Activated CD8-positive, alpha-beta memory T cell treated with anti-CD3 and anti-CD28 coated beads, Interleukin-2, amount 10 ng/mL, durations not matched to agents 7 days and 5 days (primary cell): ENCODE measurements at regions not wholly inside any gene's neighbourhood (a gene's known extent, or its start where the extent isn't known, plus 50 kb on each side); places are given as distances from the start of the nearest gene placed in this dataset.

Experiments used
- ATAC-seq: fragments of 150-1000 bp; cut with Tn5 transposase; one replicate; pipeline ENCODE4 v1.10.0; 2021; ENCODE audit warnings: moderate library complexity
- CTCF ChIA-PET: fragments of 350-600 bp; sonication (Branson Sonifier 250); formaldehyde crosslinking; loops from one replicate; lab custom pipeline; 2021; ENCODE audit warnings: antibody characterized with exemption; lab: Charles Lee
- DNase-seq: peaks from one replicate; pipeline ENCODE4 v3.0.0-alpha.2; 2020
- H3K27ac Mint-ChIP-seq: one replicate; pipeline ENCODE4 v1.8.0; 2021; ENCODE audit warnings: mild to moderate bottlenecking, mixed read lengths
- H3K27me3 Mint-ChIP-seq: one replicate; pipeline ENCODE4 v1.8.0; 2021; ENCODE audit warnings: mixed read lengths
- H3K36me3 Mint-ChIP-seq: one replicate; pipeline ENCODE4 v1.8.0; 2021; ENCODE audit warnings: mild to moderate bottlenecking, mixed read lengths
- H3K4me1 Mint-ChIP-seq: one replicate; pipeline ENCODE4 v1.8.0; 2021; ENCODE audit warnings: mixed read lengths
- H3K4me3 Mint-ChIP-seq: one replicate; pipeline ENCODE4 v1.8.0; 2021; ENCODE audit warnings: mild to moderate bottlenecking, moderate library complexity, mixed read lengths
- H3K9me3 Mint-ChIP-seq: one replicate; pipeline ENCODE4 v1.8.0; 2022; ENCODE audit warnings: low read depth, mixed read lengths

- Mint-ChIP-seq H3K27ac (no peak overlapping the region), H3K27me3 (no peaks in the 10 kb centered on the region), H3K36me3 (no peaks in the 10 kb centered on the region), H3K9me3 (no peaks in the 10 kb centered on the region), H3K4me1 (no peaks in the 10 kb centered on the region), H3K4me3 (no peak overlapping the region)
- DNase-seq (no peak), ATAC-seq (no peak)
- CTCF ChIA-PET, result no interaction called here
Measured at GRCh38 chr1:104780470-104781078, 1030.9 kb downstream of the AMY1C start.

- ATAC-seq (no peak), DNase-seq (no peak)
- CTCF ChIA-PET, result interaction anchor here (0.7 kb wide), 1 partner anchor 438 kb away, joined by 3 read pairs; no protein-coding TSS in a partner anchor
- Mint-ChIP-seq H3K36me3 (no peaks in the 10 kb centered on the region), H3K4me1 (no peaks in the 10 kb centered on the region), H3K9me3 (no peaks in the 10 kb centered on the region), H3K27ac (no peak overlapping the region), H3K27me3 (no peaks in the 10 kb centered on the region), H3K4me3 (no peak overlapping the region)
Measured at GRCh38 chr1:104785575-104786187, 1036.0 kb downstream of the AMY1C start.

- no peaks in the 10 kb centered on the region for H3K36me3 Mint-ChIP-seq
- no peak overlapping the region for H3K27ac Mint-ChIP-seq
- H3K4me3 Mint-ChIP-seq, result no peak overlapping the region
Measured at GRCh38 chr1:104787866-104788510, 1038.3 kb downstream of the AMY1C start.

GRCh38 chr1:104791030-104791429 is 1041.3 kb downstream of the AMY1C start:
- Mint-ChIP-seq H3K27ac (no peak overlapping the region), H3K4me3 (no peak overlapping the region), H3K9me3 (peaks cover 4% of the 10 kb centered on the region), H3K36me3 (no peaks in the 10 kb centered on the region), H3K4me1 (no peaks in the 10 kb centered on the region), H3K27me3 (no peaks in the 10 kb centered on the region)
- no peak for DNase-seq
- no peak for ATAC-seq
- CTCF ChIA-PET, result no interaction called here

More at GRCh38 chr1:104787866-104788510, 1038.3 kb downstream of the AMY1C start:
- Mint-ChIP-seq H3K9me3 (peaks cover 2% of the 10 kb centered on the region), H3K27me3 (no peaks in the 10 kb centered on the region), H3K4me1 (no peaks in the 10 kb centered on the region)
- DNase-seq (no peak), ATAC-seq (no peak)
- CTCF ChIA-PET, result no interaction called here

- H3K4me1 Mint-ChIP-seq, result no peaks in the 10 kb centered on the region
- H3K27me3 Mint-ChIP-seq, result no peaks in the 10 kb centered on the region
- H3K27ac Mint-ChIP-seq, result no peak overlapping the region
- peaks cover 7% of the 10 kb centered on the region for H3K9me3 Mint-ChIP-seq
- no peak for ATAC-seq
- CTCF ChIA-PET, result no interaction called here
- no peak overlapping the region for H3K4me3 Mint-ChIP-seq
- DNase-seq, result no peak
- H3K36me3 Mint-ChIP-seq, result no peaks in the 10 kb centered on the region
Measured at GRCh38 chr1:104794035-104794434, 1044.3 kb downstream of the AMY1C start.

GRCh38 chr1:104795931-104796330 is 1046.2 kb downstream of the AMY1C start:
- no peak for DNase-seq
- no peaks in the 10 kb centered on the region for H3K4me1 Mint-ChIP-seq
- H3K27me3 Mint-ChIP-seq, result no peaks in the 10 kb centered on the region
- H3K36me3 Mint-ChIP-seq, result no peaks in the 10 kb centered on the region
- CTCF ChIA-PET, result no interaction called here
- ATAC-seq, result no peak
- H3K27ac Mint-ChIP-seq, result no peak overlapping the region
- no peak overlapping the region for H3K4me3 Mint-ChIP-seq
- peaks cover 7% of the 10 kb centered on the region for H3K9me3 Mint-ChIP-seq

GRCh38 chr1:104797982-104798381 is 1048.3 kb downstream of the AMY1C start:
- CTCF ChIA-PET, result no interaction called here
- Mint-ChIP-seq H3K27ac (no peak overlapping the region), H3K27me3 (no peaks in the 10 kb centered on the region), H3K4me1 (no peaks in the 10 kb centered on the region), H3K4me3 (no peak overlapping the region), H3K36me3 (no peaks in the 10 kb centered on the region), H3K9me3 (peaks cover 4% of the 10 kb centered on the region)
- no peak for DNase-seq
- ATAC-seq, result no peak

GRCh38 chr1:104801344-104801743 is 1051.6 kb downstream of the AMY1C start:
- DNase-seq (no peak), ATAC-seq (no peak)
- H3K27me3 Mint-ChIP-seq, result no peaks in the 10 kb centered on the region
- no peak overlapping the region for H3K4me3 Mint-ChIP-seq
- H3K9me3 Mint-ChIP-seq, result peaks cover 2% of the 10 kb centered on the region
- no peaks in the 10 kb centered on the region for H3K36me3 Mint-ChIP-seq
- no peaks in the 10 kb centered on the region for H3K4me1 Mint-ChIP-seq
- H3K27ac Mint-ChIP-seq, result no peak overlapping the region
- CTCF ChIA-PET, result no interaction called here

GRCh38 chr1:104804147-104804546 is 1054.4 kb downstream of the AMY1C start:
- Mint-ChIP-seq H3K9me3 (no peaks in the 10 kb centered on the region), H3K4me3 (no peak overlapping the region), H3K27me3 (no peaks in the 10 kb centered on the region), H3K4me1 (no peaks in the 10 kb centered on the region), H3K36me3 (no peaks in the 10 kb centered on the region), H3K27ac (no peak overlapping the region)
- CTCF ChIA-PET, result no interaction called here
- DNase-seq (no peak), ATAC-seq (no peak)

GRCh38 chr1:104807590-104807989 is 1057.9 kb downstream of the AMY1C start:
- DNase-seq (no peak), ATAC-seq (no peak)
- Mint-ChIP-seq H3K27ac (no peak overlapping the region), H3K9me3 (no peaks in the 10 kb centered on the region), H3K27me3 (no peaks in the 10 kb centered on the region), H3K4me1 (no peaks in the 10 kb centered on the region), H3K4me3 (no peak overlapping the region), H3K36me3 (no peaks in the 10 kb centered on the region)
- CTCF ChIA-PET, result no interaction called here

GRCh38 chr1:104825401-104825800 is 1075.7 kb downstream of the AMY1C start:
- Mint-ChIP-seq H3K9me3 (no peaks in the 10 kb centered on the region), H3K4me3 (no peak overlapping the region), H3K4me1 (no peaks in the 10 kb centered on the region), H3K27me3 (no peaks in the 10 kb centered on the region), H3K36me3 (no peaks in the 10 kb centered on the region), H3K27ac (no peak overlapping the region)
- CTCF ChIA-PET, result no interaction called here
- DNase-seq (no peak), ATAC-seq (no peak)

- H3K9me3 Mint-ChIP-seq, result peaks cover 11% of the 10 kb centered on the region
- CTCF ChIA-PET, result no interaction called here
- H3K36me3 Mint-ChIP-seq, result no peaks in the 10 kb centered on the region
- DNase-seq, result no peak
- no peak overlapping the region for H3K27ac Mint-ChIP-seq
- H3K4me3 Mint-ChIP-seq, result no peak overlapping the region
- no peaks in the 10 kb centered on the region for H3K4me1 Mint-ChIP-seq
- no peak for ATAC-seq
- H3K27me3 Mint-ChIP-seq, result no peaks in the 10 kb centered on the region
Measured at GRCh38 chr1:104830534-104830933, 1080.8 kb downstream of the AMY1C start.

- Mint-ChIP-seq H3K4me3 (no peak overlapping the region), H3K27me3 (no peaks in the 10 kb centered on the region), H3K36me3 (no peaks in the 10 kb centered on the region), H3K4me1 (no peaks in the 10 kb centered on the region), H3K27ac (no peak overlapping the region), H3K9me3 (peaks cover 2% of the 10 kb centered on the region)
- ATAC-seq (no peak), DNase-seq (no peak)
- CTCF ChIA-PET, result no interaction called here
Measured at GRCh38 chr1:104852151-104852550, 1102.5 kb downstream of the AMY1C start.

- peaks cover 5% of the 10 kb centered on the region for H3K9me3 Mint-ChIP-seq
- CTCF ChIA-PET, result no interaction called here
- H3K27ac Mint-ChIP-seq, result no peak overlapping the region
- no peak overlapping the region for H3K4me3 Mint-ChIP-seq
- ATAC-seq (no peak), DNase-seq (no peak)
- H3K4me1 Mint-ChIP-seq, result no peaks in the 10 kb centered on the region
- no peaks in the 10 kb centered on the region for H3K27me3 Mint-ChIP-seq
- H3K36me3 Mint-ChIP-seq, result no peaks in the 10 kb centered on the region
Measured at GRCh38 chr1:104853276-104853675, 1103.6 kb downstream of the AMY1C start.
